Erythroblast (primary cell): ENCODE measurements at regions not wholly inside any gene's neighbourhood (a gene's known extent, or its start where the extent isn't known, plus 50 kb on each side); places are given as distances from the start of the nearest gene placed in this dataset.

Source experiments
- GATA1 ChIP-seq: IDR thresholded peaks from 2 replicates; pipeline ENCODE4 v1.6.1; 2011; ENCODE audit warnings: low read depth, mild to moderate bottlenecking, control low read depth, low read length, moderate library complexity
- POLR2A ChIP-seq: IDR thresholded peaks from 2 replicates; pipeline ENCODE4 v1.6.1; 2011; ENCODE audit warnings: mild to moderate bottlenecking, low read length

GRCh38 chr14:37972941-37973887 lies 234.5 kb upstream of the SSTR1 start:
- no peak for TF ChIP-seq POLR2A
- no peak for TF ChIP-seq GATA1
